HepG2 (cell line): ENCODE measurements at regions not wholly inside any gene's neighbourhood (a gene's known extent, or its start where the extent isn't known, plus 50 kb on each side); places are given as distances from the start of the nearest gene placed in this dataset.

Experiments
- ATAC-seq: fragments of 200-7000 bp; cut with Tn5 transposase; 3 replicates; pipeline ENCODE4 v1.9.1; 2020; ENCODE audit warnings: mild to moderate bottlenecking, moderate library complexity
- BruUV-seq: library from RNA; stranded (reverse); fragments of 400-500 nt; replicated peaks from 2 replicates; lab custom pipeline; 2021; lab: Mats Ljungman, UMichigan
- CTCF ChIA-PET: fragments of 300-600 bp; formaldehyde crosslinking; extraction: SDS; loops from one replicate; lab custom pipeline; 2021; ENCODE audit warnings: low total read pairs, inconsistent platforms, low intra/inter-chr PET ratio; lab: Yijun Ruan, JAX
- POLR2A ChIA-PET: fragments of 350-600 bp; sonication (Branson Sonifier 250); formaldehyde crosslinking; loops from one replicate; lab custom pipeline; 2020; ENCODE audit warnings: antibody characterized with exemption, inconsistent platforms; lab: Yijun Ruan, JAX
- DNase-seq: peaks from one replicate; pipeline ENCODE4 v3.0.0-alpha.2; 2015; ENCODE audit warnings: low spot score
- FAIRE-seq: peaks from 3 replicates; lab custom pipeline; 2011; peaks lifted over from hg19 to GRCh38; lab: Jason Lieb, UNC
- H2AFZ ChIP-seq: one replicate; pipeline ENCODE4 v1.6.1; 2011; ENCODE audit warnings: low read length, inconsistent platforms
- H3K27ac ChIP-seq: fragments of 300-600 bp; 3 replicates; pipeline ENCODE4 v1.8.0; 2011; ENCODE audit warnings: mixed run types, mild to moderate bottlenecking, mixed read lengths, low read length, inconsistent platforms; ENCODE audit not compliant: insufficient read depth; ENCODE audit errors: extremely low read length
- H3K27me3 ChIP-seq, 2 experiments: fragments of 200-600 bp in 1 of 2; 2 replicates in 1 of 2; 3 replicates in 1 of 2; pipeline versions ENCODE4 v1.6.0 to v1.8.0; 2011; ENCODE audit warnings: low read length in 2 of 2, mild to moderate bottlenecking in 2 of 2, moderate library complexity in 2 of 2, inconsistent platforms in 1 of 2; ENCODE audit not compliant: insufficient read depth in 2 of 2, control insufficient read depth in 1 of 2
- H3K36me3 ChIP-seq, 2 experiments: fragments of 200-600 bp in 1 of 2; replicated peaks in 1 of 2; 2 replicates in 1 of 2; 3 replicates in 1 of 2; pipeline versions ENCODE4 v1.5.1 to v1.8.0; 2011; ENCODE audit warnings: low read length in 2 of 2, inconsistent platforms in 1 of 2; ENCODE audit not compliant: insufficient read depth in 2 of 2, control insufficient read depth in 1 of 2
- H3K4me1 ChIP-seq: 2 replicates; pipeline ENCODE4 v1.5.1; 2012; ENCODE audit warnings: low read length, inconsistent platforms; ENCODE audit not compliant: insufficient read depth
- H3K4me2 ChIP-seq: 2 replicates; pipeline ENCODE4 v1.6.0; 2011; ENCODE audit warnings: low read depth, low read length, inconsistent platforms
- H3K4me3 ChIP-seq, 3 experiments: fragments of 200-600 bp in 1 of 3; sonication (generic), shearing (Covaris generic) in 1 of 3; replicated peaks in 1 of 3; 2 replicates each; pipeline ENCODE4 v1.5.1; 2011 to 2016; ENCODE audit warnings: low read length in 3 of 3, inconsistent platforms in 2 of 3, low read depth in 2 of 3, mild to moderate bottlenecking in 2 of 3, control low read depth in 1 of 3, mixed read lengths in 1 of 3; ENCODE audit not compliant: insufficient read depth in 1 of 3
- H3K79me2 ChIP-seq: one replicate; pipeline ENCODE4 v1.6.1; 2011; ENCODE audit warnings: low read length, inconsistent platforms; ENCODE audit not compliant: insufficient read depth
- H3K9ac ChIP-seq: 2 replicates; pipeline ENCODE4 v1.6.0; 2011; ENCODE audit warnings: mild to moderate bottlenecking, low read depth, low read length, inconsistent platforms; ENCODE audit not compliant: insufficient read depth
- H3K9me3 ChIP-seq: 2 replicates; pipeline ENCODE4 v1.5.1; 2012; ENCODE audit warnings: mild to moderate bottlenecking, low read length
- H4K20me1 ChIP-seq: 2 replicates; pipeline ENCODE4 v1.6.0; 2011; ENCODE audit warnings: inconsistent platforms, mild to moderate bottlenecking, low read length, moderate library complexity; ENCODE audit not compliant: insufficient read depth
- FOXO1 ChIP-seq: sonication (generic); formaldehyde crosslinking; IDR thresholded peaks from 2 replicates; pipeline ENCODE4 v1.4.0; 2020; ENCODE audit warnings: missing genetic modification reagents
- IKZF1 ChIP-seq: fragments of 450-650 bp; IDR thresholded peaks from 2 replicates; pipeline ENCODE4 v1.7.1; 2016
- MAZ ChIP-seq, 2 experiments: sonication (generic) in 1 of 2; formaldehyde crosslinking in 1 of 2; IDR thresholded peaks; 2 replicates each; pipeline versions ENCODE4 v1.5.0 to v1.6.1; 2012 to 2020; ENCODE audit warnings: low read depth in 2 of 2, mild to moderate bottlenecking in 2 of 2, borderline replicate concordance in 1 of 2, improper control_type of control experiment in 1 of 2, low read length in 1 of 2, missing genetic modification reagents in 1 of 2, moderate library complexity in 1 of 2
- MZF1 ChIP-seq: sonication (generic); formaldehyde crosslinking; IDR thresholded peaks from 2 replicates; pipeline ENCODE4 v1.8.1; 2023; ENCODE audit warnings: mild to moderate bottlenecking, missing genetic modification reagents, borderline replicate concordance
- NR2F6 ChIP-seq, 2 experiments: IDR thresholded peaks; 2 replicates each; pipeline ENCODE4 v1.6.1; 2016; ENCODE audit warnings: antibody characterized with exemption in 1 of 2, mild to moderate bottlenecking in 1 of 2
- ONECUT2 ChIP-seq: sonication (generic); formaldehyde crosslinking; IDR thresholded peaks from 2 replicates; pipeline ENCODE4 v1.4.0; 2020; ENCODE audit warnings: missing genetic modification reagents
- ZBTB14 ChIP-seq: sonication (generic); formaldehyde crosslinking; IDR thresholded peaks from 2 replicates; pipeline ENCODE4 v1.4.0; 2020; ENCODE audit warnings: missing genetic modification reagents
- ZNF280B ChIP-seq: sonication (generic); formaldehyde crosslinking; IDR thresholded peaks from 2 replicates; pipeline ENCODE4 v1.5.0; 2020; ENCODE audit warnings: missing genetic modification reagents, mild to moderate bottlenecking, borderline replicate concordance
- ZNF318 ChIP-seq: sonication (generic); formaldehyde crosslinking; IDR thresholded peaks from 2 replicates; pipeline ENCODE4 v1.4.0; 2020; ENCODE audit warnings: mild to moderate bottlenecking, missing genetic modification reagents
- ZNF83 ChIP-seq: sonication (generic); formaldehyde crosslinking; IDR thresholded peaks from 2 replicates; pipeline ENCODE4 v1.4.0; 2020; ENCODE audit warnings: missing genetic modification reagents, mild to moderate bottlenecking, borderline replicate concordance
- WGBS: methylation state at CpG from one replicate; pipeline ENCODE4 v1.1.6; 2017; ENCODE audit warnings: low lambda C conversion rate; 5-methylcytosine and 5-hydroxymethylcytosine counted together
- in situ Hi-C: cut with HindIII; loops from 2 replicates; pipeline ENCODE4 v1.10.0; 2017; ENCODE audit warnings: low pct_unique_long_range_greater_than_20kb; ENCODE audit not compliant: extremely low pct_ligation_motif_present
- intact Hi-C: fragments of 100-400 bp; cut with micrococcal nuclease; formaldehyde crosslinking; loops from one replicate; pipeline ENCODE4 v1.10.0; 2022; ENCODE audit not compliant: unreplicated experiment

- TF ChIP-seq ZBTB14 (CRISPR knock-in tag) (no peak), NR2F6 (IDR thresholded peaks at IDR 0.05) (no peak), NR2F6 (CRISPR knock-in tag; IDR thresholded peaks at IDR 0.05) (no peak)
Observed at GRCh38 chr3:151990696-151991376, 117.4 kb downstream of the SUCNR1 start (continued).

- in situ Hi-C loops = no loop called here
- no peak for ATAC-seq
- H3K27ac ChIP-seq = no peak overlapping the region
- H3K4me2 ChIP-seq = no peak overlapping the region
- H3K9ac ChIP-seq = no peak overlapping the region
- BruUV-seq = no TSS peak
- ChIA-PET POLR2A (no interaction called here), CTCF (no interaction called here)
- FAIRE-seq = no peak
- 8% methylated on average over 4 of the region's 4 CpGs for WGBS
- H3K79me2 ChIP-seq = no peaks in the 10 kb centered on the region
- no peak overlapping the region for H2AFZ ChIP-seq
- intact Hi-C loops = no loop called here
- no peaks in the 10 kb centered on the region for H3K27me3 ChIP-seq
- DNase-seq = no peak
- no peaks in the 10 kb centered on the region for H3K9me3 ChIP-seq
- no peaks in the 10 kb centered on the region for H4K20me1 ChIP-seq
- H3K36me3 ChIP-seq = no peaks in the 10 kb centered on the region
- no peak overlapping the region for H3K4me3 ChIP-seq
- H3K4me1 ChIP-seq = no peaks in the 10 kb centered on the region
- TF ChIP-seq MAZ (IDR thresholded peaks at IDR 0.05; ENCODE audit: borderline replicate concordance, low read depth, low read length) (no peak), MAZ (CRISPR knock-in tag; IDR thresholded peaks at IDR 0.05; ENCODE audit: low read depth) (no peak), MZF1 (CRISPR knock-in tag) (no peak), ONECUT2 (CRISPR knock-in tag) (no peak), FOXO1 (CRISPR knock-in tag) (no peak), ZNF83 (CRISPR knock-in tag) (no peak), ZNF280B (no peak), ZNF318 (no peak), IKZF1 (no peak)
Observed at GRCh38 chr3:151992326-151993041, 119.0 kb downstream of the SUCNR1 start.
